SU-DHL-6 (cell line): ENCODE measurements at regions not wholly inside any gene's neighbourhood (a gene's known extent, or its start where the extent isn't known, plus 50 kb on each side); places are given as distances from the start of the nearest gene placed in this dataset.

Experiments
- H2AFZ ChIP-seq: fragments of 200-600 bp; sonication (generic); 2 replicates; pipeline ENCODE4 v1.6.1; 2014; ENCODE audit warnings: low read depth, mild to moderate bottlenecking, moderate library complexity, mixed read lengths, antibody characterized with exemption, low read length; ENCODE audit not compliant: severe bottlenecking
- H3F3A ChIP-seq: fragments of 200-600 bp; shearing (Covaris generic); 2 replicates; pipeline ENCODE4 v1.6.0; 2016; ENCODE audit warnings: antibody characterized with exemption, mild to moderate bottlenecking; ENCODE audit not compliant: insufficient read depth
- H3K27ac ChIP-seq: fragments of 200-600 bp; sonication (generic); 2 replicates; pipeline ENCODE4 v1.5.1; 2016; ENCODE audit warnings: low read depth, mild to moderate bottlenecking, low read length, moderate library complexity, mixed read lengths
- H3K27me3 ChIP-seq: fragments of 200-600 bp; sonication (generic), shearing (Covaris generic); 2 replicates; pipeline ENCODE4 v1.6.0; 2014; ENCODE audit warnings: mild to moderate bottlenecking, low read length
- H3K36me3 ChIP-seq: fragments of 200-600 bp; sonication (generic); 2 replicates; pipeline ENCODE4 v1.6.1; 2014; ENCODE audit warnings: mild to moderate bottlenecking, low read length, mixed read lengths
- H3K4me2 ChIP-seq: fragments of 300-600, 200-600 bp; shearing (Covaris generic), sonication (generic); 2 replicates; pipeline ENCODE4 v1.6.0; 2014; ENCODE audit warnings: low read length, low read depth, mild to moderate bottlenecking; ENCODE audit not compliant: poor library complexity, severe bottlenecking
- H3K4me3 ChIP-seq: fragments of 200-600 bp; sonication (generic); 2 replicates; pipeline ENCODE4 v1.5.1; 2014; ENCODE audit warnings: antibody characterized with exemption, low read length, mild to moderate bottlenecking, mixed read lengths; ENCODE audit not compliant: insufficient read depth, poor library complexity, severe bottlenecking
- H3K79me2 ChIP-seq: fragments of 200-600 bp; sonication (generic); 2 replicates; pipeline ENCODE4 v1.6.1; 2014; ENCODE audit warnings: mild to moderate bottlenecking, low read length, moderate library complexity; ENCODE audit not compliant: insufficient read depth
- H3K9ac ChIP-seq: fragments of 200-600 bp; sonication (generic); 2 replicates; pipeline ENCODE4 v1.7.0; 2014; ENCODE audit warnings: mild to moderate bottlenecking, low read length
- H3K9me2 ChIP-seq: fragments of 200-600 bp; sonication (generic); replicated peaks from 2 replicates; pipeline ENCODE4 v1.6.1; 2014; ENCODE audit warnings: low read length; ENCODE audit not compliant: insufficient read depth
- H3K9me3 ChIP-seq: fragments of 200-600 bp; sonication (generic); 2 replicates; pipeline ENCODE4 v1.6.1; 2014; ENCODE audit warnings: low read length, mixed read lengths; ENCODE audit not compliant: insufficient read depth
- H4K20me1 ChIP-seq: fragments of 200-600 bp; sonication (generic); 2 replicates; pipeline ENCODE4 v1.6.1; 2014; ENCODE audit warnings: low read depth, mild to moderate bottlenecking, antibody characterized with exemption, low read length, moderate library complexity, mixed read lengths
- EZH2phosphoT487 ChIP-seq: fragments of 200-600 bp; sonication (generic), shearing (Covaris generic); conservative IDR thresholded peaks from 2 replicates; pipeline ENCODE4 v1.6.1; 2018; ENCODE audit warnings: mild to moderate bottlenecking, antibody characterized with exemption, low read length, moderate library complexity, mixed read lengths
- TF ChIP-seq, protein P1 (sequence below): fragments of 200-600 bp; sonication (generic); IDR thresholded peaks from one replicate; pipeline ENCODE4 v1.5.1; 2017; ENCODE audit warnings: antibody characterized with exemption, mild to moderate bottlenecking, low read length, moderate library complexity; ENCODE audit not compliant: insufficient read depth, poor library complexity, severe bottlenecking

DNA sequence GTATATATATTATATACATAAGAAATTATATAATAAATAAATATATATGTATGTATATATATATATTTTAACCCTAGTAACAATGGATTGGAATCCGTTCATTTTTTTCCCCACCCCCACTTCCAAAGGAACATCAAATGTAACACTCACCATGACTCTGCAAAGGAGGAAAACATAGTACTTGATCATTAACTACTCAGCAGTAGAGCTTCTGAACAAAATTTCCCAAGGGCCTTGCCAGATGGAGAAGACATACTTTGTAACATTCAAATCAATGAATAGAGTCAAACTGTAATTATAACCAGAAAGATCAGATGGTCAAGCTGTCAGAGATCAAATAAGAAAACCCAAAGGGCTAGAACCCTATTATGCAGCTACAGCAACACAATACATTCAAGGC lies 126.0 kb upstream of the CNTN1 start:
- no peaks in the 10 kb centered on the region for H3K9me3 ChIP-seq
- H3K27ac ChIP-seq, result no peak overlapping the region
- H2AFZ ChIP-seq, result no peak overlapping the region
- no peak for TF ChIP-seq EZH2phosphoT487
- TF ChIP-seq, protein P1, sequence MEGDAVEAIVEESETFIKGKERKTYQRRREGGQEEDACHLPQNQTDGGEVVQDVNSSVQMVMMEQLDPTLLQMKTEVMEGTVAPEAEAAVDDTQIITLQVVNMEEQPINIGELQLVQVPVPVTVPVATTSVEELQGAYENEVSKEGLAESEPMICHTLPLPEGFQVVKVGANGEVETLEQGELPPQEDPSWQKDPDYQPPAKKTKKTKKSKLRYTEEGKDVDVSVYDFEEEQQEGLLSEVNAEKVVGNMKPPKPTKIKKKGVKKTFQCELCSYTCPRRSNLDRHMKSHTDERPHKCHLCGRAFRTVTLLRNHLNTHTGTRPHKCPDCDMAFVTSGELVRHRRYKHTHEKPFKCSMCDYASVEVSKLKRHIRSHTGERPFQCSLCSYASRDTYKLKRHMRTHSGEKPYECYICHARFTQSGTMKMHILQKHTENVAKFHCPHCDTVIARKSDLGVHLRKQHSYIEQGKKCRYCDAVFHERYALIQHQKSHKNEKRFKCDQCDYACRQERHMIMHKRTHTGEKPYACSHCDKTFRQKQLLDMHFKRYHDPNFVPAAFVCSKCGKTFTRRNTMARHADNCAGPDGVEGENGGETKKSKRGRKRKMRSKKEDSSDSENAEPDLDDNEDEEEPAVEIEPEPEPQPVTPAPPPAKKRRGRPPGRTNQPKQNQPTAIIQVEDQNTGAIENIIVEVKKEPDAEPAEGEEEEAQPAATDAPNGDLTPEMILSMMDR, result no peak
- H3F3A ChIP-seq, result no peaks in the 10 kb centered on the region
- H3K9ac ChIP-seq, result no peak overlapping the region
- no peaks in the 10 kb centered on the region for H4K20me1 ChIP-seq
- H3K4me3 ChIP-seq, result no peak overlapping the region
- H3K79me2 ChIP-seq, result no peaks in the 10 kb centered on the region
- H3K27me3 ChIP-seq, result no peaks in the 10 kb centered on the region
- no peak overlapping the region for H3K4me2 ChIP-seq
- H3K9me2 ChIP-seq, result no peaks in the 10 kb centered on the region
- no peaks in the 10 kb centered on the region for H3K36me3 ChIP-seq

GRCh38 chr12:40569626-40570179 lies 122.5 kb upstream of the CNTN1 start:
- no peak for TF ChIP-seq EZH2phosphoT487
- TF ChIP-seq, protein P1, result no peak
- no peaks in the 10 kb centered on the region for H3F3A ChIP-seq
- no peak overlapping the region for H3K27ac ChIP-seq
- H4K20me1 ChIP-seq, result no peaks in the 10 kb centered on the region
- H3K79me2 ChIP-seq, result no peaks in the 10 kb centered on the region
- no peaks in the 10 kb centered on the region for H3K36me3 ChIP-seq
- H3K9ac ChIP-seq, result no peak overlapping the region
- H3K4me3 ChIP-seq, result no peak overlapping the region
- no peak overlapping the region for H3K4me2 ChIP-seq
- H3K9me3 ChIP-seq, result no peaks in the 10 kb centered on the region
- no peaks in the 10 kb centered on the region for H3K27me3 ChIP-seq
- H3K9me2 ChIP-seq, result no peaks in the 10 kb centered on the region
- H2AFZ ChIP-seq, result no peak overlapping the region

DNA sequence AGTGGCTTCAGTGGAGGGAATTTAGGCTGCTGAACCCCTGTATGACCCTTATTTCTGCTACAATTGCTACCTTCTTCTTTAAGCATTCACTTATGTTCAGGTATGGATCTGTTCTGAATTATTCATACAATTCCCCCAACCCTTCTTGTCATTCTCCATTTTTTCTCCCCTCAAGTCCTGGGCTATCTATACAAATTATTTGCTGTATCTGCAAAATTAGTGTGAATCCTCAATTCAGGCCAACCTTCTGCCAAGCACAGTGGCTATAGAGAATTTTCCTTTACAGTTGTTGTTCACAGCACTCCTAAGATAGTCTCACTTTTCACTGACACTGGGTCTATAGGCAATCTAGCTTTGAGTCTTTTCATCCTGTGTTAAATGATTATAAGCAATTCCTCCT lies 119.2 kb upstream of the CNTN1 start:
- H3K9ac ChIP-seq, result no peak overlapping the region
- no peaks in the 10 kb centered on the region for H3K79me2 ChIP-seq
- H3F3A ChIP-seq, result no peaks in the 10 kb centered on the region

More for the DNA sequence above, 119.2 kb upstream of the CNTN1 start:
- Histone ChIP-seq H3K27ac (no peak overlapping the region), H2AFZ (no peak overlapping the region), H4K20me1 (no peaks in the 10 kb centered on the region), H3K36me3 (no peaks in the 10 kb centered on the region), H3K9me2 (no peaks in the 10 kb centered on the region), H3K9me3 (no peaks in the 10 kb centered on the region), H3K27me3 (no peaks in the 10 kb centered on the region), H3K4me3 (no peak overlapping the region), H3K4me2 (no peak overlapping the region)
- TF ChIP-seq EZH2phosphoT487, result no peak
- TF ChIP-seq, protein P1, result no peak
